ENCODE measurements at regions not wholly inside any gene's neighbourhood (a gene's known extent, or its start where the extent isn't known, plus 50 kb on each side); places are given as distances from the start of the nearest gene placed in this dataset.

- no peak for DNase-seq
- no peaks in the 10 kb centered on the region for H3K4me1 Mint-ChIP-seq
- Histone ChIP-seq H3K9ac (ENCODE audit: insufficient read depth, low read length, poor library complexity, severe bottlenecking) (no peak overlapping the region), H3K79me2 (ENCODE audit: insufficient read depth, low read length) (no peaks in the 10 kb centered on the region), H2AFZ (ENCODE audit: insufficient read depth, low read depth, low read length, poor library complexity, severe bottlenecking) (no peak overlapping the region), H4K20me1 (ENCODE audit: insufficient read depth, low read length) (no peaks in the 10 kb centered on the region), H3K4me3 (replicated peaks in 1 of 3; ENCODE audit: low read depth in 2 of 3, low read length in 3 of 3) (no peak overlapping the region), H3K27me3 (ENCODE audit: control insufficient read depth in 2 of 2, insufficient read depth in 2 of 2, low read length in 2 of 2) (no peaks in the 10 kb centered on the region), H3K36me3 (replicated peaks in 1 of 2; ENCODE audit: control insufficient read depth in 1 of 2, insufficient read depth in 2 of 2, low read length in 2 of 2) (no peaks in the 10 kb centered on the region), H3K9me3 (replicated peaks in 1 of 2; ENCODE audit: control insufficient read depth in 1 of 2, insufficient read depth in 1 of 2, low read length in 2 of 2) (peaks cover 6 to 24% of the 10 kb centered on the region in 2 donors), H3K4me2 (replicated peaks; ENCODE audit: extremely low read depth, low read length, poor library complexity, severe bottlenecking) (no peak overlapping the region), H3K4me1 (ENCODE audit: control insufficient read depth in 1 of 2, insufficient read depth in 2 of 2, low read length in 2 of 2) (no peaks in the 10 kb centered on the region), H3K27ac (ENCODE audit: low read depth in 1 of 2, low read length in 2 of 2) (no peak overlapping the region)
- intact Hi-C loops (cut with micrococcal nuclease): no loop called here
- no peak overlapping the region for H3K27ac Mint-ChIP-seq
- no peak overlapping the region for H3K4me3 Mint-ChIP-seq
- 97% methylated on average over 9 of the region's 10 CpGs for WGBS (ENCODE audit: insufficient coverage)
- peaks cover 3 to 16% (median 9%) of the 10 kb centered on the region in 7 donors for H3K9me3 Mint-ChIP-seq
- no peaks in the 10 kb centered on the region for H3K36me3 Mint-ChIP-seq
- TF ChIP-seq, protein P1, sequence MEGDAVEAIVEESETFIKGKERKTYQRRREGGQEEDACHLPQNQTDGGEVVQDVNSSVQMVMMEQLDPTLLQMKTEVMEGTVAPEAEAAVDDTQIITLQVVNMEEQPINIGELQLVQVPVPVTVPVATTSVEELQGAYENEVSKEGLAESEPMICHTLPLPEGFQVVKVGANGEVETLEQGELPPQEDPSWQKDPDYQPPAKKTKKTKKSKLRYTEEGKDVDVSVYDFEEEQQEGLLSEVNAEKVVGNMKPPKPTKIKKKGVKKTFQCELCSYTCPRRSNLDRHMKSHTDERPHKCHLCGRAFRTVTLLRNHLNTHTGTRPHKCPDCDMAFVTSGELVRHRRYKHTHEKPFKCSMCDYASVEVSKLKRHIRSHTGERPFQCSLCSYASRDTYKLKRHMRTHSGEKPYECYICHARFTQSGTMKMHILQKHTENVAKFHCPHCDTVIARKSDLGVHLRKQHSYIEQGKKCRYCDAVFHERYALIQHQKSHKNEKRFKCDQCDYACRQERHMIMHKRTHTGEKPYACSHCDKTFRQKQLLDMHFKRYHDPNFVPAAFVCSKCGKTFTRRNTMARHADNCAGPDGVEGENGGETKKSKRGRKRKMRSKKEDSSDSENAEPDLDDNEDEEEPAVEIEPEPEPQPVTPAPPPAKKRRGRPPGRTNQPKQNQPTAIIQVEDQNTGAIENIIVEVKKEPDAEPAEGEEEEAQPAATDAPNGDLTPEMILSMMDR (IDR thresholded peaks at IDR 0.05): no peak
- no peaks in the 10 kb centered on the region for H3K27me3 Mint-ChIP-seq (ENCODE audit: low read depth in 3 of 3)
Observed at GRCh38 chr20:21862956-21863355, 157.5 kb downstream of the PAX1 start.

GRCh38 chr20:21862259-21862946 is 156.9 kb downstream of the PAX1 start:
- H3K79me2 ChIP-seq (ENCODE audit: insufficient read depth, low read length): no peaks in the 10 kb centered on the region

More at GRCh38 chr20:21862259-21862946, 156.9 kb downstream of the PAX1 start:
- DNase-seq: no peak
- Histone ChIP-seq H3K9me3 (replicated peaks in 1 of 2; ENCODE audit: control insufficient read depth in 1 of 2, insufficient read depth in 1 of 2, low read length in 2 of 2) (peaks cover 6 to 24% of the 10 kb centered on the region in 2 donors), H4K20me1 (ENCODE audit: insufficient read depth, low read length) (no peaks in the 10 kb centered on the region), H3K27me3 (ENCODE audit: control insufficient read depth in 2 of 2, insufficient read depth in 2 of 2, low read length in 2 of 2) (no peaks in the 10 kb centered on the region), H3K9ac (ENCODE audit: insufficient read depth, low read length, poor library complexity, severe bottlenecking) (no peak overlapping the region), H3K4me1 (ENCODE audit: control insufficient read depth in 1 of 2, insufficient read depth in 2 of 2, low read length in 2 of 2) (no peaks in the 10 kb centered on the region), H3K36me3 (replicated peaks in 1 of 2; ENCODE audit: control insufficient read depth in 1 of 2, insufficient read depth in 2 of 2, low read length in 2 of 2) (no peaks in the 10 kb centered on the region), H2AFZ (ENCODE audit: insufficient read depth, low read depth, low read length, poor library complexity, severe bottlenecking) (no peak overlapping the region), H3K4me2 (replicated peaks; ENCODE audit: extremely low read depth, low read length, poor library complexity, severe bottlenecking) (no peak overlapping the region), H3K4me3 (replicated peaks in 1 of 3; ENCODE audit: low read depth in 2 of 3, low read length in 3 of 3) (no peak overlapping the region), H3K27ac (ENCODE audit: low read depth in 1 of 2, low read length in 2 of 2) (no peak overlapping the region)
- Mint-ChIP-seq H3K36me3 (no peaks in the 10 kb centered on the region), H3K4me3 (no peak overlapping the region), H3K4me1 (no peaks in the 10 kb centered on the region), H3K27ac (no peak overlapping the region), H3K27me3 (ENCODE audit: low read depth in 3 of 3) (no peaks in the 10 kb centered on the region), H3K9me3 (peaks cover 6 to 20% (median 9%) of the 10 kb centered on the region in 7 donors)
- TF ChIP-seq, protein P1 (IDR thresholded peaks at IDR 0.05): no peak
- WGBS (ENCODE audit: insufficient coverage): 85% methylated on average over 8 of the region's 10 CpGs
- intact Hi-C loops (cut with micrococcal nuclease): no loop called here

Measured in CD14-positive monocyte (primary cell).